ENCODE measurements at regions not wholly inside any gene's neighbourhood (a gene's known extent, or its start where the extent isn't known, plus 50 kb on each side); places are given as distances from the start of the nearest gene placed in this dataset.

DNA sequence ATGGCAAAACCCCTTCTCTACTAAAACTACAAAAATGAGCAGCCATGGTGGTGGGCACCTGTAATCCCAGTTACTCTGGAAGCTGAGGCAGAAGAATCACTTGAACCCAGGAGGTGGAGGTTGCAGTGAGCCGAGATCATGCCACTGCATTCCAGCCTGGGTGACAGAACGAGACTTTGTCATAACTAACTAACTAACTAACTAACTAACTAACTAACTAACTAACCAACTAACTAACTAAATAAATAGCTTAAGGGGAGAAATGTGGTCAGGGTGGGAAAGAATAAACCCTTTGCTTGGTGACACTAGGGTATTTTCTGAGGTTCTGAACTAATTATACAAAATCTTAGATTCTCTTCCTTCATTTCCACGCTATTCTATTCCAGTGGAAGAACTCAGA, 184.4 kb upstream of the MEF2C start:
- TF ChIP-seq RFX5 (IDR thresholded peaks at IDR 0.05; ENCODE audit: borderline replicate concordance, low read depth, low read length) (no peak), CTCF (IDR thresholded peaks at IDR 0.05; ENCODE audit: control extremely low read depth in 1 of 3, insufficient read depth in 1 of 3, low read depth in 1 of 3, low read length in 3 of 3) (no peak), CBX5 (IDR thresholded peaks at IDR 0.05; ENCODE audit: low read depth, low read length) (no peak), SP1 (IDR thresholded peaks at IDR 0.05; ENCODE audit: low read depth, low read length) (no peak), GABPA (IDR thresholded peaks at IDR 0.05; ENCODE audit: borderline replicate concordance, insufficient read depth, low read length) (no peak), POLR2A (IDR thresholded peaks at IDR 0.05; ENCODE audit: control extremely low read depth in 1 of 2, low read depth in 2 of 2, low read length in 2 of 2) (no peak), KDM5A (IDR thresholded peaks at IDR 0.05; ENCODE audit: low read length) (no peak), POLR2AphosphoS5 (IDR thresholded peaks at IDR 0.05; ENCODE audit: low read depth, low read length) (no peak), E2F6 (IDR thresholded peaks at IDR 0.05) (no peak)
- TF ChIP-seq, protein P1, sequence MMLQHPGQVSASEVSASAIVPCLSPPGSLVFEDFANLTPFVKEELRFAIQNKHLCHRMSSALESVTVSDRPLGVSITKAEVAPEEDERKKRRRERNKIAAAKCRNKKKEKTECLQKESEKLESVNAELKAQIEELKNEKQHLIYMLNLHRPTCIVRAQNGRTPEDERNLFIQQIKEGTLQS (IDR thresholded peaks at IDR 0.05; ENCODE audit: insufficient read depth, low read depth, low read length), result no peak
